Brain microvascular endothelial cell (primary cell): ENCODE measurements at regions not wholly inside any gene's neighbourhood (a gene's known extent, or its start where the extent isn't known, plus 50 kb on each side); places are given as distances from the start of the nearest gene placed in this dataset.
A peak's percentile ranks its signal among the peaks of the same experiment; 100 is the strongest.

Experiments
- DNase-seq: peaks from one replicate; pipeline ENCODE4 v3.0.0-alpha.2; 2020
- H3K27ac ChIP-seq: fragments of 250-450 bp; sonication (Bioruptor Pico); 2 replicates; pipeline ENCODE4 v1.5.1; 2020; ENCODE audit warnings: mild to moderate bottlenecking, moderate library complexity
- H3K27me3 ChIP-seq: fragments of 250-450 bp; sonication (Bioruptor Pico); replicated peaks from 2 replicates; pipeline ENCODE4 v1.5.1; 2020; ENCODE audit warnings: mild to moderate bottlenecking
- H3K36me3 ChIP-seq: fragments of 250-450 bp; sonication (Bioruptor Pico); replicated peaks from 2 replicates; pipeline ENCODE4 v1.5.1; 2020; ENCODE audit warnings: mild to moderate bottlenecking
- H3K4me3 ChIP-seq: 2 replicates; pipeline ENCODE4 v1.5.1; 2011; ENCODE audit warnings: low read depth, mild to moderate bottlenecking, control low read depth, low read length, moderate library complexity
- CTCF ChIP-seq: IDR thresholded peaks from 2 replicates; pipeline ENCODE4 v1.5.1; 2011; ENCODE audit warnings: low read depth, mild to moderate bottlenecking, moderate library complexity, low read length, control low read depth, inconsistent platforms; ENCODE audit errors: missing control alignments
- in situ Hi-C: cut with HindIII; loops from 2 replicates; pipeline ENCODE4 v1.10.0; 2017; ENCODE audit warnings: low sequenced_read_pairs, low pct_ligation_motif_present

DNA sequence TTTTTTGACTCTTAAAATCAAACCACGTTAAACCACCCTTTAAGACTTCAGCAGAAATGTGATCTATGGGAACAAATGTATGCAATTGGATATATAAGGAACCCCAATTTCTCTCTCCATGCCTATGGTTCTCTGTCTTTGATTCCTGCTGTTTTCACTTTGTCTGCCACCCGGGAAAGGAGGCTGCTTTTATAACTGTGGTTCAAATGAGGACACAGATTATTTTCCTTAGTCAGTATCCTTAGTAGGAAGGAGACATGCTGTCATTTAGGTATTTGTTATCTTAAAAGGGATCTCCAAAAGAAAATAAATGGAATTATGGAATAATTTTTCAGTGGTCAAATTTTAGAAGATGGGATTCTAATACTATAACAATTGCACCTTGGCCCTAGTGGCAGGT, 176.1 kb upstream of the NREP start:
- TF ChIP-seq CTCF: no peak
- in situ Hi-C loops: no loop called here
- DNase-seq: peak; percentile 32
- Histone ChIP-seq H3K27ac (peak overlapping the region; percentile 88), H3K4me3 (no peak overlapping the region), H3K27me3 (no peaks in the 10 kb centered on the region), H3K36me3 (no peaks in the 10 kb centered on the region)

DNA sequence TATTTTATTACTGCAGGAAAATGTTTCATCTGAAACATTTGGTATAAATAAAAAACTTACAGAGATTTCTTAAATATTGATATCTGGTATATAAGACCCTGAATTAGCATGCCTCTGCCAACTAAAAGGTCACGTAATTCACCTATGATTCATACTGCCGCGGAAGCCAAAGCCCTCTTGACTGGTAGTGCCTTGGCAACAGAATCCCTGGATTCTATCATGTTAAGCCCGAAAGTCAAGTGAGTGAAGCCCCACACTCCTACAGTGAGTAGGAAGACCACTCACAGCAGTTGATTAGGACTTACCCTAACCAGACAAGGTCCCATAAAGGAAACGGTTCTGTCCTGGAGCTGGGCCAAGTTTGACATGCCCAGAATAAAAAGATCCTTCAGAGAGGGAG, 175.6 kb upstream of the NREP start:
- no peak for TF ChIP-seq CTCF
- Histone ChIP-seq H3K4me3 (no peak overlapping the region), H3K27me3 (no peaks in the 10 kb centered on the region), H3K36me3 (no peaks in the 10 kb centered on the region), H3K27ac (peak overlapping the region; percentile 88)
- peak; percentile 30 for DNase-seq
- in situ Hi-C loops: no loop called here

- TF ChIP-seq CTCF: no peak
- no peak for DNase-seq
- in situ Hi-C loops: no loop called here
- Histone ChIP-seq H3K36me3 (no peaks in the 10 kb centered on the region), H3K27me3 (no peaks in the 10 kb centered on the region), H3K4me3 (no peak overlapping the region), H3K27ac (peak overlapping the region; percentile 88)
Observed at GRCh38 chr5:111932199-111932598, 175.2 kb upstream of the NREP start.

- TF ChIP-seq CTCF: no peak
- Histone ChIP-seq H3K36me3 (no peaks in the 10 kb centered on the region), H3K4me3 (no peak overlapping the region), H3K27me3 (no peaks in the 10 kb centered on the region), H3K27ac (peak overlapping the region; percentile 88)
- in situ Hi-C loops: no loop called here
- no peak for DNase-seq
Observed at GRCh38 chr5:111931655-111932054, 174.7 kb upstream of the NREP start.

GRCh38 chr5:111930905-111931461, 174.0 kb upstream of the NREP start:
- H3K36me3 ChIP-seq: no peaks in the 10 kb centered on the region
- H3K4me3 ChIP-seq: no peak overlapping the region
- peak overlapping the region; percentile 88 for H3K27ac ChIP-seq
- peak; percentile 78 for DNase-seq
- in situ Hi-C loops: no loop called here
- H3K27me3 ChIP-seq: no peaks in the 10 kb centered on the region
- TF ChIP-seq CTCF: no peak

DNA sequence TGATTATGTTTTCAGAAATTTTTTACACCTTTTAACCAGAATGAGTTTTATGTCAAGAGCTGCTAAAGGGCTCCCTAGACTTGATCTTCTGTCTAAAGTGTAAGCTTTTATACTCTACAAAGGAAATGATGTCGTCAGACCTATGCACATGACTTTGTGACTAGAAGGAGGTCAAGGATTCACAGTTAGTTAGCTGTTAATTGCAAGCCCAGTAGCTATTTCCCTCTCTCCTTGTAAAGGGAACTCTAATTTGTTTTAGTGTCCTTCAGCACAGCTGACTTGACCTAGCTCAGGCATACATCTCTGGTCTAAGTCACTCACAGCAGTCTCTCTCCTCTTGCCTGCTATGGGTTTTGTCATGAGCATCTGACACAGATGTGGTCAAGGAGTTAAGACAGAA, 173.5 kb upstream of the NREP start:
- no peak for DNase-seq
- peak overlapping the region; percentile 88 for H3K27ac ChIP-seq
- in situ Hi-C loops: no loop called here
- no peaks in the 10 kb centered on the region for H3K27me3 ChIP-seq
- no peak overlapping the region for H3K4me3 ChIP-seq
- no peak for TF ChIP-seq CTCF
- H3K36me3 ChIP-seq: no peaks in the 10 kb centered on the region
